AML-193 (cell line): ENCODE measurements at regions not wholly inside any gene's neighbourhood (a gene's known extent, or its start where the extent isn't known, plus 50 kb on each side); places are given as distances from the start of the nearest gene placed in this dataset.

ENCODE experiments used
- DNase-seq, 2 experiments: peaks; one replicate each; lab custom pipeline; 2025; lab: John Stamatoyannopoulos, UW

DNA sequence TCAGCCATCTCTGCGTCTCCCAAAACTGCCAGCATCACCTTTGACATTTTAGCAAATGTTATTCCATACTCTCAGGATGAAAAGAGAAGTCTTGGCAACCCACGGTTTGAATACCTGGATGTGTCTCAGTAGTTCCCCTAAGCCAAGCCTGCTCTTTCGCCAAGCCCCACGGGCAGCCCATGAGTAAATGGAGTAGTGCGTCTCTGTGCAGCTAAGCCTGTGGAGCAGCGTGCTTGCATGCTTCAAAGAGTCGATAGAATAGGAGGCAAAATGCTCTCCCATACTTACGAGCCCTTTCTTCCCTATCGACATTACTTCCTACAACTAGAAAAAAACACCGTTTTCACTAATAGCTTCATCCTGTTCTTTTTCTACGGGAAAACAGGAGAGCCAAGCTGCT, 634.5 kb upstream of the TMEM132C start:
- no peak for DNase-seq

DNA sequence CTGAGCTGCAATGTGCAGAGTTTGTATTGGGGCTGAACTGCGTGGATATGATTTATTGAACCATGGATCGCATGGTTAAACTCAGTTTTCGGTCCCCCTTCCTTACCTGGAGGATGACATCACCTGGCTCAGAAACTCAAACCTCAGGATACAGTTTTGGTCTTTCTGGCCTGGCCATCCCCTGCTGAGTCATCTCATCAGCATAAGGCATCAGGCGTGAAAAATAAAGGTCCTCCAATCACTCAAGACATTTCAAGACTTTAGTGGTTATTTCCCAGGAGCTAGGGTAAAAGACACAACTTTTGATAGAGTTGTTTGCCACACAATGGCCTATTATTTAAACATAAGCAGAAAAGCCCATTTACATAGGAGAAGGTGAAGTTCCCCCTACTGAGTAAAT, 631.1 kb upstream of the TMEM132C start:
- DNase-seq = no peak

DNA sequence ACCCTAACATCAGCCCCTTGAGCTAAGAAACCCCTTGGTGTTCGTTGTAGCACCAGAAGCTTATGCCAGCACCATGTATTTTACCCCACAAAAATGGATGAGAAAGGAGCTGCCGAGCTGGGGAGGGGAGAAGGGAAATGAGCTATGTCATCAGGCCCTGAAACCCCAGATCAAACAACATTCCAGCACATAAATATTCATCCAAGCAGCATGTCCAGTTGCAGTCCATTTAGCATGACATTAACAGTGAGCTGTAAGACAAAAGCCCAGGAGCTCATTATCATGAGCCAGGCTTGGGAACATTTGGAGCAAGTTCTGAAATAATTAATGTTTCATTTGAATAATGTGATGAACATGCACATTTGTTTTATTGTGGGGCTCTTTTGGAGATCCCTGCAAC, 630.1 kb upstream of the TMEM132C start:
- no peak for DNase-seq

DNA sequence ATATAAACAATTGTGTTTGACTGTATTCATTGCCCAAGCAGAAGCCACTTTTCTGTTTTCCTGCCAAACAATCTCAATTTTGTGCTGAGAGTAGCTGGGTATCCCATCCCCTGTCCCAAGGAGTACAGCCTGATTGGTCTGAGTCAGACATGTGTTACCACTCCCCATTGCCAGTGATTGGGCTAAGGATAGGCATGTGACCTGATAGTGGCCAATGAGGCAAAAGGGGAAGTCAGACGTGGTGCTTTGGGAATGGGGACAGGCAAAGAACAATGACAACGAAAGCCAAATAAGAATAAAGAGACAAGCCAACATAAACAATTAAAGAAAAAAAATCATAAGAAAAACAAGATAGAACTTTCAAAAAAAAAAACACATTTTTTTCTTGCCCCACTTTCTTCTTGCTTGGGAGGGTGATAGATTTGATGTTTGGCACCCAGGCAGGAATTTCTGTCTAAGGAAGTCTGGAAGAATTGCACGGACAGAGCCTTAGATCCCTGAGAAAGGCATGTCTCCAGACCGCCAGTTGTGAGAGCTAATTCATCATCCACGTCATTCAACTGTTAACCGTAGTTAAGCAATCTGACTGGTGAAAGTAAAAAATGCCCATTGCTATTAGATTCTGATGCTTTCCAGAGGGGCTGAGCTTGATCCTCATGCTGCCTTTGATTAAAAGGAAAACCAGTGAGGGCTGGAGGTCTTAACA, 626.6 kb upstream of the TMEM132C start:
- DNase-seq = no peak

DNA sequence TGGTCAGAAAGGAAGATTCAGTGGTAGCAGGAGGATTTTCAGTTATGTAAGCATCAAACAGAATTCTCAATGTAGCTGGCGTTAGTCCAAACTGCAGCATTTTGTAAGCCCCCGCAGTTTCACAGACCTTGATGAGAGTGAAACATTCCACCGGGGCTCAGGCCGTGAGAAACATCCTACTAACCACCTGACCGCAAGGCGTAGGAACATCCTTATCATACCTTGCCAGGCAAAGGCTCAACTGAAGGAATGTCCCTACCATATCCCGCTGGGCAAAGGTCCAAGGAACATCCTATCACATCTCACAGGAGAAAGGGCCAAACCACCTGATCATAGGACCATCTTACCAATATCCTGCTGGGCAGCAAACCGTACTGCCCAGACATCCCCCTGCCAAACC, 624.8 kb upstream of the TMEM132C start:
- DNase-seq = no peak

DNA sequence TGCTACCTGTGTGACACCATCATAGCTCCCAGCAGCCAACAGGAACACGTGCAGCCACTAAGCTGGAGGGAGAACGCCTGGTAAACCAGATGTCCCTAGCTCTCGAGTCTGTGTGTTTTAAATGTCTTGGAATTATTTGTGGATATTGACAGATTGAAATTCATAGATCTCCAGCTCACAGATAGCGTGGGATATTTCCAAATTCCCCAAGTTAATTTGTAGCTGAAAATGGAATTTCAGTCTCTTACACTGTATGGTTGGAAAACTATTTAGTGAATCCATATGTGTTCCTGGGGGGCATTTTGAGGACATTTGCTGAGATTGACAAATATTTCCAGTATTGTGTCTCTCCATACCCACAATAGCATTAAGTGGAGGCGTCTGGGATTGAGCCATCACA, 618.6 kb upstream of the TMEM132C start:
- no peak for DNase-seq

DNA sequence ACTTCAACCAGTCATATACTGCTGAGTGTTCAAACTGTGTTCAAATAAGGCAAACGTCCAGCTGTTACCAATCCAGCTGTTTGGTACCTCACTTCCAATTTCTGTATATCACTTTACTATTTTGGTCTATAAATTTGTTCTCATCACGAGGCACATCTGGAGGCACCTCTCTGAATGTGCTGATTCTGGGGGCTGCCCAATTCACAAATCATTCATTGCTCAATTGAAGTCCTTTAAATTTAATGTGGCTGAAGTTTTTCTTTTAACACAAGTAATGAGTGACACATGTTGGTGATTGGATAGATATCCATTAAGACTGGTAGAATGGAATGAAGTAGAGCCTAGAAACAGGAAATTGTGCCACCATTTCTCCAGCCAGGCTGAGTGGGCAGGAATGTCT, 617.0 kb upstream of the TMEM132C start:
- DNase-seq = no peak

DNA sequence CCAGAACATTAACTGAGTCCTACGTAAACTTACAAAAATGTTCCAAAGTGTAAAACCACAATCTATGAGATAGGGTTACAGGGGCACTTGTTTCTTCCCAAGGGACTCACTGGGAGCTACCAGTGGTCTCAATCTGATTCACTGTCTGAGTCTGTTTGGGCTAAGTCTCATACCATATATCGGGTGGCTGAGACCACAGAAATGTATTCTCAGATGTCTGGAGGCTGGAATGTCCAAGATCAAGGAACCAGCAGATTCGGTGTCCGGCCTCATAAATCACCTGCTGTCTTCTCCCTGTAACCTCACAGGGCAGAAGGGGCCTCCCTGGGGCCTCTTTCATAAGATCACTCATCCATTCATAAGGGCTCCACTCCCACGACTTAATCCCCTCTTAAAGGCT, 616.3 kb upstream of the TMEM132C start:
- DNase-seq = no peak

DNA sequence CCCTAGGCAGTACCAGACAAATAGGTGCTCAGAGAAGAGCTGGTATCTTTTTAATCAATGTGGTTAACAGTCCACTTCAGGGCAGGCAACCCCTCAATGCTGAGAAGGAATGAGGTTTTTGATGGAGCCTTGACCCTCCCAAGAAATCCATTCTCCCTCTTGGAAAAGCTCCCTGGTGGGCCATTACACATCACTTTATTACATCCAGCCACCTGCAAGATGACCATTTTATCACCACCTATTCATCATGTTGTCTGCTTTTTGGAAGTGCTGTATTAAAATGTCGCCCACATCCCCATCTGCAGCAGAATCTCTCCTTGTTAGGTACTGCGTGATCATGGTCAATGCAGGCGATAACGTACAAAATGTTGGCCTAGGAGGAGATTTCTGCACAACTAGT, 614.7 kb upstream of the TMEM132C start:
- no peak for DNase-seq

DNA sequence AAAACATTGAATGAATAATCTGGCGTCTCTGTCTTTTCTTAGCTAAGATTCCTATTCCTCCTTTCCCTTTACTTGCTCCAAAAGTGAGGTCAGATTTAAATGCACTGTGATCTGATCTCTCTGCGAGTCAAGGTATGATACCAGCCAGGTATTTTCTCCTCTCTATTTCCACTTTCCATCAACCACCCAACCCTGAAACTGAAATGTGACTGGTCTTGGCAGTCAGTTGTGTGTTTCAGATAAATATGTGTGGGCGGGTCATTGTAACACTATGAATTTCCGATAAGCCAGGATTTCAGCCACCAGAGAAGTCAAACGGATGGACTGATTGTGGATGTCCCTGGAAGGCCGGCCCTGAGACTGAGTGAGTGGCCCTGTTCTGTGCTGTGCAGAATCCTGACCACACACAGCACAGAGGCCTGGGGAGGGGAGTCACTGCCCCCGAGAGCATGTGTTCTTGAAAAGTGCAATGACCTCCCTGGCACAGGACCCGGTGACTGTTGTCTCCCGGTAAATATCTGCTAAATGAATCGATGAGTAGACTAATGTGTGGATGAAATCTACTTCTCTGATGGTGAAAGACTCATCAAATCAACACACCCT, 612.5 kb upstream of the TMEM132C start:
- DNase-seq = no peak

DNA sequence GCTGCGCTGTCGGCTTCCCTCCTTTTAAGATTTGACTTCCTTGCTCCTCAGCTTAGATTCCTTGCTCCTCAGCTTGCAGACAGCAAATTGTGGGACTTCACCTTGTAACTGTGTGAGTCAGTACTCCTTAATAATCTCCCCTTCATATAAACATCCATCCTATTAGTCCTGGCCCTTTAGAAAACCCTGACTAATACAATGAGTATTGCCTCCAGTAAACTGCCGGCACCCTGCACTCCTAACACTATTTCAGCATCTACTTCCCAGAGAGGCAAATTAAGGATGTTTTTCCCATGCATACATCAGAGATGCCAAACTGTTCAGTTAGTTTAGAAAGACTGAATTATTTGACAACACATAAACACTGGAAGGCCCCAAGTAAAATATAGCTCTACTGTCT, 611.3 kb upstream of the TMEM132C start:
- DNase-seq = no peak

DNA sequence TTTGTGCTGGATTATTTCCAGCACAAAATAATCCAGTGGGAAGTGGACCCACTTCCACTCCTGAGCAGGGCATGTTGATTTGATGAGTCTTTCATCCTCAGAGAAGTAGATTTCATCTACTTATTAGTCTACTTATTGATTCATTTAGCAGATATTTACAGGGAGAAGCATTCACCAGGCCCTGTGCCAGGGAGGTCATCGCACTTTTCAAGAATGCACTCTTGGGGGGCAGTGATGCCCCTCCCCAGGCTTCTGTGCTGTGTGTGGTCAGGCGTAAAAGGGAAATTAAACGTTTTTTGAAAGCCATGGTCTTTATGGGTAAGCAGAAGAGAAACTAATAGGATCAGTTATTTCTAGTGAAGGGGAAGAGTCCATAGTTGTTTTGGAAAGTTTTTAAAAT, 610.7 kb upstream of the TMEM132C start:
- DNase-seq = no peak

DNA sequence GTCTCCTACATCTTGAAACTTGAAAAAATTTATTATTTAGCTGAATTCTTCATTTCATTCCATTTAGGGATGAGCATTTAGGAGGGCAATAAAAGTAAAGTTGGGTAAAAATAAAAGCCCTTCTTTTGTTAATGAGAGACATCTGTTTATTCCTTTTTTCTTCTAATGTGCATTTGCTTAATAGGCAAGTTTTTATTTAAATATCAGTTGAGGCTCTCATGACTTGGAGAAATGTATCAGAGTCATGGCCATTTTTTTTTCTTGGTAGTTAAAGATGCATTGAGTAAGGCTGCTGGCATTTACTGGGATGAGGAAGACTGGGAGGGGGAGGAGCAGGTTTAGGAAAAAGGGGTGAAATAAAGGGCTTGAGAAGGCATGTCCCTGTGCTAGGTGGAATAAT, 609.9 kb upstream of the TMEM132C start:
- DNase-seq = no peak

DNA sequence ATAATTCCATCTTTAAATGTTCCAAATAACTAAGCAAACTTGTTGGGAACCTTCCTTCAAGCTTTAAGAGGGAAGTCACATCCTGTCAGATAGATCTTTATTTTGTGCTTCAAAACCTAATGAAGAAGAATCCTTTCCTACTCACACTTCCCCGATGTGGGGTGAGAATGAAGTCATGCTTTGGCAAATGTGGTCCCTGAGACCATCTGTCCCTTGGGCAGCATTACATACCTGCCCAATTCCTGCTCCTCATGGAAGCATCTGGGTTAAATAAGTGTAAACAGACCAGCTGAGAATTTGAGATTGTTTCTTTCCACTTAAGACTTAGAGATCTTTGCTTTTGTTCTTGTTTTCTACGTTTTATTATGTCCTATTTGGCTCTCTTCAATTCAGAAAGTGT, 606.0 kb upstream of the TMEM132C start:
- DNase-seq = no peak

DNA sequence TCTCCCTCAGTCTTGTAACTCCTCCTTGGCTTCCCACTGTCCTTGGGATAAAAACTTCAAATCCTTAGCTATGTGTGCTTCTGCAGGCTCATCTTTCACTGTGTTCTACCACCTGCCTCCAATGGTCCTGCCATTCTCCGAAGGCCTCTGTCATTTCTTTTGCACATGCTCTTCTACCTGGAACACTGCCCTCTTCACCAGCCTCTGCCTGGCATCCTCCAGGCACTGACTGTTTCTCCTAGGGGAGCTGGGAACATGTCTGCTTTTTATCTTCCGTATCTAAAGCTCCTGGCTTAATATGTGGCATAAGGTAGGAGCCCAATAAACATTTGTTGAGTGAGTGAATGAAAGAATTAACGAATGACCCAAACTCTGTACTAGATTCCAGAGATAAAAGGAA, 603.3 kb upstream of the TMEM132C start:
- DNase-seq = no peak

DNA sequence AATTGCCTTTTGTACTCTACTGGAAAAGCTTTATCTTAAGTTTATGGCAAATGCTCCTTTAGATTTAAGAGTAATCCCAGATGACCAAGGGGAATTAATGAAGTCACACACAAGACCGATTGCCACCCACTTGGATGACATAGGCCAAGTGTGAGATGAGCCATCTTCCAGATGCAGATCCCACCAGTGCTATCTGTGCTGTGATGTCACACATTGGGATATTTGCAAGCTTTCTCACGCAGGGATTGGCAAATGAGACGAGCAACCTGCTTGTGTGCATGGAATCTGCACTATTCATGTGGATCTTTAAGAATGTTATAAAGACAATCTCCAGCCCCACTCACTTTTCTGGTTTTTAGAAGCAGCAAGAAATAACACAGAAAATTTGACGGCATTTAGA, 602.1 kb upstream of the TMEM132C start:
- no peak for DNase-seq

DNA sequence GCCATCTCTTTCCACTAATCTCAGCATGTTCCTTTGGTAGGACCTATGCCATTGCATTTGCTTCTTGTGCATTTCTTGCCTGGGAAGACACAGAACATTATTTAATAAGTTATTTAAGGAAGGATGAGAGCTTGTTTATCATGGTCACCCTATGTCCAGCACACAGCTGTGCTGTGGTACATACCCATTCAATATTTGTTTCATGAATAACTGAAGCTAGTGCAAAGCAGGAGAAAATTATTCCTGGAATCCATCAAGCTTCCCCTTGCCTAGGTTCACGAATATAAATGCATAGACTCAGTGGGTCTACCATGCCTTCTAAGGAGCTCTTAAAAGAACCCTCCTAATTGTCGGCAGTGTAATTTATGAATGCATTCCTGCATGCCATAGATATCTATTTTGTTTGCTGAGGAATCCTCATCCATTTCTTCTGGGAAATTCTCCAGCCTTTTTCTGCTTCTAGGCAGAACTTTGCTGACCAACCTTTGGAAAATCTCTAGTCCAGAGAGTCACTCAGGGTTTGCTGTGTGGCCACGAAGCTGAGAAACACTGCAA, 599.8 kb upstream of the TMEM132C start:
- no peak for DNase-seq

DNA sequence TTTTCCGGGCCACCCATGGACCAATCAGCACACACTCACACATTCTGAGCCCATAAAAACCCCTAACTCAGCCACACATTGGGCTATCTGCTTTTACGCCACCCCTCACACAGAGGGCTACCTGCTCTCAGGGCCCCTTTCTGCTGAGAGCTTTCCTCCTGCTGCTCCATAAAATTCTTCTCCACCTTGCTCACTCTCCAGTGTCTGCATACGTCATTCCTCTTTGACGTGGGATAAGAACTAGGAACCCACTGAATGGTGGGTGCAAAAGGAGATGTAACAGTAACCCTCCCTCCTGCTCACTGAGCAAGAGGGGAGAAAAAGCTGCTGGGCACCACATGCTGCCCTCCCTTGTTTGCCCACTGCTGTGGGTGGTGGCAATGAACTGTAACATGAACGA, 596.7 kb upstream of the TMEM132C start:
- DNase-seq = no peak

DNA sequence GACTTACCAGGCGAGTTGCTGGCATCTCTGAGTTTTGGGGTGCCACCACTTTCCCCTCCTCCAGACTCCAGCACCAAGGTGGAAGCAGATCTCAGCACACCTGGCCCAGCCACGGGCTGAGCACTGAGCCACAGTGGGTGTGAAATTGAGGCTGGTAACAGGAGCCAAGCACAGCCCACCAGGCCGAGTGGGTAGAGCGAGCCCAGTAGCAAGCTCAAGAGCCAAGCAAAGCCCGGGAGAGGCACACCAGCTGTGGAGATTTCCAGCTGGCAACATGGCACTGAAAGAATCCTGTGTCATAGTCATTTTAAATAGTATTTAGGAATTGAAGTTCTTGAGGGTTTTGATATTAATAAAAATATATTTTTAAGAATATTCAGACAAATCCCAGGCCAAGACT, 596.2 kb upstream of the TMEM132C start:
- no peak for DNase-seq

DNA sequence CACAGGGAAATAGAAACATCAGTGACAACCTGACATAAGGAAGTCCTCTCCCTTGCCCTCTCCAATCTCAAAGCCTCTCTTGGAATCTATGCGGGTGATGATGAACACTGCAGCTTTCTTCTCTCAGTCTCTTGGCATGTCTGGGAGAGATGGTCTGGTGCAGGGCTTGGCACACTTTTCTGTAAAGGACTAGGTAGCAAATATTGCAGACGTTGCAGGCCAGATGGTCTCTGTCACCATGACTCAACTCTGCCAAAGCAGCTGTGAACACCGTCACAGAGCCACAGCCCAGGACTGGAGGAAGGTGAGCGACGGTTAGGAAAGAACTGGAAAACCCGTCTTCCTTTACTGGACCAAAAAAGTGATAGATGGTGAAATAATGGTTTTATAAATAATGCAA, 591.0 kb upstream of the TMEM132C start:
- DNase-seq = no peak

DNA sequence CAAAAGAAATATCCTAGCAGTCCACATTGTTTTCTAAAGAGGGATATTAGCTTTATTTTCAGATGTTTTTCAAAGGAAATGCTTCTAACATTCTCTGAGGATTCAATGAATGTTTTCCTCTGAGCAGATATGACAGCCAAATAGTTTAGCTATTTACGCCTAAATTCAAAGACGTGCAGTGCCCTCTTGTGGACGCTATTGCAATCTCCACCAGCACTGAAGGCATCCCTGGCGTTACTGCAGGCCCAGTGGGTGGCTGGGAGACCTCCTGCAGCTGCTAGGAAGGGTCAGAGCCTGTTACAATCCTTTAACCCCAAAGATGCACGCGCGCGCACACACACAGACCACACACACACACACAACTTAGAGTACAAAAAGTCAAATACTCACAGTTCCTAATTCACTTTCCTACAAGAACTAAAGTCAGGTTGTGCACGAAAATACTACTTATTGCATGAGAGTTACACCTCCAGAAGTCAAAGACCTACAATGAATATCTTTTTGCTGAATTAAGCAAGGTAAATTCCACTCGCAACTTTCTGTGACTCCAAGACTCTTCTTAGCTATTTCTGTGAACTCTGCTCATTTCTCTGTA, 589.3 kb upstream of the TMEM132C start:
- peak; percentile 5 to 18 for DNase-seq

DNA sequence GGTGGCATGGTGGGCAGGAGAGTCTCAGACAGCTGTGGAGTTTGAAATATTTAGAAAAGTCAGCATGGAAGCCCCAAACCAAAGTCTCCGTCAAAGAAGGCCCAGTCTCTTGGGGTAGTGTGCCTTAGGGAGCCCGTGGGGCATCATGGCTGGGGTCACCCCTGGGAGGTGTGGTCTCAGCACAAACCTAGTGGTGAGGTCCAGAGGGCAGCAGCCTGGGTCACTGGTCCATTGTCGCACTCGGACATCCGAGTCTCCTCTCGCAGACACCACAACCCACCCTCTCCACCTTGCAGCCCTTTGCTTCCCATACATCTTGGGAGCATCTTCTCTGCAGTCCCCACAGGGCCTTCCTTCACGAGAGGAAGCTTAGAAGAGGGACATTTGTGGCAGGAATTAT, 588.0 kb upstream of the TMEM132C start:
- no peak for DNase-seq

DNA sequence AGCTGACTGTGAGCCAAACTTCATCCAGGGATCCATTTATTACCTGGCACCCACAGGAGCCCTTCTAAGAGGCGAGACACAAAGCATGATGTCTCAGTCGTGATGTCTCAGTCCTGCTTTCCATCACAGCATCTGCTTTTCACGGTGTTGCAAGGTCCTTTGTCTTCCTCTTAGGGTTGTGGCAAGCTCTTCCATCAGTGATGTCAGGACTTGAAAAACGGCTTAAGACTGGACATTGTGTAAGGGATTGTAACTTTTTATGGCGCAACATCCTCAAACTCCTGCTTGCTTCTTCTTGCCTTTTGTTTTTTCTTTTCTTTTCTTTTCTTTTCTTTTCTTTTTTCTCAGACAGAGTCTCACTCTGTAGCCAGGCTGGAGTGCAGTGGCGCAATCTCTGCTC, 586.5 kb upstream of the TMEM132C start:
- DNase-seq = peak; percentile 7 to 26
